ENCODE measurements at regions not wholly inside any gene's neighbourhood (a gene's known extent, or its start where the extent isn't known, plus 50 kb on each side); places are given as distances from the start of the nearest gene placed in this dataset.

- no peak for DNase-seq
Observed at GRCh38 chr10:10596256-10596655, 421.4 kb upstream of the CELF2 start.

DNA sequence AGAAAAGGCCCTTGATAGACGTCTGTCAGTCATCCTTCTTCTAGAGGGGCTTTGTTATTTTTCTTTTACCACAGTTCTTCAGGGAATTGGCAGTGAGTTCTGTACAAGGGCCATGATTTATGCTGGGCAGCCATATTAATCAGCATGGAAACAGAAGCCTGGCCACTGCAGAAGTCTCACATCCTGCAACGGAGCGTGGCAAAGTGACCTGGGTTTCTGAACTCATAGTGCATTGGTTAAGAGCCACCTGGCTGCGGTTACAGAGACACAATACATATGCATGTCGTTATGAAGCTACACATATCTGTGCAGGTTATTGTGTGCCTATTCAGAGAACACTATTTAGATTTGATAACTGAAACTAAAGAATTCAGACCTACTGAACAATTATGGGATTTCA, 419.4 kb upstream of the CELF2 start:
- DNase-seq, result no peak

DNA sequence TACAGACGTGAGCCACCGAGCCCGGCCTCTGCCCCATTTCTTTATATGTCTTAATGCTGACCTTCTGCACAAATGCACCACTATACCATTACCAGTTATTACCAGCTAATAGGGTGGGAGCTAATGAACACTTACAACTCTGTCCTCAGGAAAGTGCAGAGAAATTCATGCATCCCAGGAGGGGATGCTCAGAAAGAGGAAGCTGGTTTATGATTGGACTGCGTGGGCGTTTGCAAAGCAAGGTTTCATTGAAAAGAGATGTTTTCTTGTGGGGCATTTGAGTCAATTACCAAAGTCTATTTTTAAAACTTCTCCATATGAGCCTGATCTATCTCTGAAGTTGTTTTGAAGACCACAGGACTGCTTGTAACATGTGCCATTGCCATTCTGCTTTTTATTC, 417.7 kb upstream of the CELF2 start:
- no peak for DNase-seq

GRCh38 chr10:10605551-10606081, 412.1 kb upstream of the CELF2 start:
- no peak for DNase-seq

DNA sequence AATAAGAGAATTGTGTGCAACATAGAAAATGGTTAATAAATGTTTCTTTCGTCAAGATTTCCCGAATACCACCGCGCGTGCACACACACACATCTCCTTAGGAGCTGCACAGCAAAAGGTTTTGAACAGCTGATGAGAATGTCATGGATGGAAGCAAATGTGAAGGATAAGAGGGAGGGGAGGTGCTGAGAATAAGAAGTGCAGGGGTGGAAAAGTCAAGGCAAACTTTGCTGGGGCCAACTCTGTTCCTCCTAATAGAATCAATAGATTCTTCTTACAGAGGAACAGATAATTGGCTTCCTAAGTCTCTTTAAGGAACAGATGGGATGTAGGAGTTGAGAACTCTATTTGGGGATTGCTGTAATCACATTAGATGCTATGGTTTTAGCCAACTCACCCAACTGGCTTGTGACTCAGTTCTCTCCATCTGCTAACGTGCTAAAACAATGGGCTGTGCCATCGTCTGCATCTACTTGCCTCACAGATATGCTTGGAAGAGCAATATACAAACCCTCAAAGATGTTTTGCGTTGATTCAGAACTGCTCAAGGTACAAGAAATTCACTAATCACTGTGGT, 408.2 kb upstream of the CELF2 start:
- no peak for DNase-seq

- no peak for DNase-seq
Observed at GRCh38 chr10:10610171-10610570, 407.5 kb upstream of the CELF2 start.

GRCh38 chr10:10612151-10612550, 405.5 kb upstream of the CELF2 start:
- DNase-seq, result no peak

DNA sequence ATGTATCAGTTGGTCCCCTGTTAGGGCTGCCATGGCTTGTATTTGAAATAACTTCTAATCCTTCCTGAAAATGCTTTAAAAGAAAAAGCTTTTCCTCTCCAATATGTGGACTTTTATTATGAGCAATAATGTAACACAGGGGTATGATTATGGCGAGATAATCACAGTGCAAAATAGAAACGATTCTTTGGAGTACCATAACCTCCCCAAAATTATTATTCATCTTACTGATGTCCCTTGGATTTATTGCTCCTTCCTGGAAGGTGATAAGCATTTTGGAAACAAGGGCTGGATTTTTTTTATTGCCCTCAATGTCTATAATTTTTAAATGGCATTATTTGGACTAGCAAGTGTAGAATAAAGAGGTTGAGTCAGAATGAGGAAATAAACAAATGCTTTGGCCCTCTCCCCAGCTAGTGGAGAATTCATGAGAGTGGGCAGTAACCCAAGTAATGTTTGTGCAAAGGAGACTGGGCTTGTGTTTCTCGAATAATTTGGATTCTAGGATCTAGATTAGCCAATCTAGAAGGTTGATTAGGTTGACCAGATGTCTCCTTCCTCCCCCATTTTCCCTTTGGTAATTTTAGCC, 403.9 kb upstream of the CELF2 start:
- no peak for DNase-seq

GRCh38 chr10:10617686-10618085, 400.0 kb upstream of the CELF2 start:
- DNase-seq, result no peak

- no peak for DNase-seq
Observed at GRCh38 chr10:10618139-10618538, 399.5 kb upstream of the CELF2 start.

- DNase-seq, result no peak
Observed at GRCh38 chr10:10623958-10624566, 393.6 kb upstream of the CELF2 start.

GRCh38 chr10:10624567-10624962, 393.1 kb upstream of the CELF2 start:
- DNase-seq, result no peak

- DNase-seq, result no peak
Observed at GRCh38 chr10:10625491-10625890, 392.2 kb upstream of the CELF2 start.

GRCh38 chr10:10626734-10627133, 390.9 kb upstream of the CELF2 start:
- DNase-seq, result no peak

DNA sequence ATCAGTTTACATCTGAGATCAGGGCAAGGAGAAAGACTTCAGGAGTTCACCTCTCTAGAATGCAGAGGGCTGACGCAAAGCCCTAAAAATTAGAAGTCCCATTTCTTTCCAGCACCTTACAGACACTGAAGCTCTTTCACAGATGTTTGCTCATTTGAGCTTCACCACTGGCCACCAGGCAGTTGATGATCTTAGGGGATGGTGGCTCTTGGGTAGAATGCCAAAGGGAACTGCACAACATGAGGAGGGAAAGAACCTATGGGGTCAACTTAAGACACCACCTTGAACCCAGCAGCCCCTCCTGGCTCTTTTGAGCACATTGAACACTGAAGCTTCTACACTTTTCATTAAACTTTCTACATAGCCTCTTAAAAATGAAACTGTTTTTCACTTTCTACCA, 390.3 kb upstream of the CELF2 start:
- no peak for DNase-seq

GRCh38 chr10:10629512-10629911, 388.2 kb upstream of the CELF2 start:
- DNase-seq, result no peak

DNA sequence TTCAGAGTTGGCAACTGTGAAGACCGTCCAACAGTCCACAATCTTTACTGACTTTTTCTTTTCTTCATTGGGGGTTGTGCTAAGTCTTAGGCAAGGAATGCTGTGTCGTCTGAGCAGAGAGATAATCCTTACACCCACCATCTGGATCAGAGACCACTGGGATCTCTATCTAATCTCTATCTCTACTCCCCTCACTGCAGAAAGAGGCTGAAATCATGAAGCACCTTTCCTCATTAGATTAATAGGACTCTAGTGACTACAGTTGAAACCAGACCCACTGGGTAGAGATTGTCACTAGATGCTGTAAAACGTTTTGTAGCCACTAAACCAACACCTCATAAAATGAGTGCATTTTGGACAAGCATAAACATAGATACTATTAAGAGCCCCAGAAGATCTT, 387.4 kb upstream of the CELF2 start:
- no peak for DNase-seq

DNA sequence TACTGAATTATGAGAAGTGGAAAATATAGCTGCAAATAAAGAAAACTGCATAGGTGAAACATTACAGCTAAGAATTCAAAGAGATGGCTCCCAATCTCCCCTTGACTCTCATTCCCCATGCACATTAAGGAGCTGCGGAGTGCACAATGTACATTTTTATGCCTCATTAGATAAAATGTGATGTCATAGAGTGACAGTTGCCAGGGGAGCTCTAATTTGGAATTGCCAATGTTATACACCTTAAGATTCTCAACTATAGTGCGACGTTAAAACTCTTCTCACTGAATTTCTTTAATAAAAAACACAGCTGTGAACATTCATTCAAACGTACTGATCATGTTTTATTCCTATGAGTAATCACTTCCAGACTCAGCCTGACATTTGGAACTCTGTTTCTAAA, 386.9 kb upstream of the CELF2 start:
- no peak for DNase-seq

GRCh38 chr10:10642189-10642588, 375.5 kb upstream of the CELF2 start:
- no peak for DNase-seq

- no peak for DNase-seq
Observed at GRCh38 chr10:10642751-10643150, 374.9 kb upstream of the CELF2 start.

- no peak for DNase-seq
Observed at GRCh38 chr10:10644008-10644646, 373.5 kb upstream of the CELF2 start.

- no peak for DNase-seq
Observed at GRCh38 chr10:10644676-10645385, 372.8 kb upstream of the CELF2 start.

DNA sequence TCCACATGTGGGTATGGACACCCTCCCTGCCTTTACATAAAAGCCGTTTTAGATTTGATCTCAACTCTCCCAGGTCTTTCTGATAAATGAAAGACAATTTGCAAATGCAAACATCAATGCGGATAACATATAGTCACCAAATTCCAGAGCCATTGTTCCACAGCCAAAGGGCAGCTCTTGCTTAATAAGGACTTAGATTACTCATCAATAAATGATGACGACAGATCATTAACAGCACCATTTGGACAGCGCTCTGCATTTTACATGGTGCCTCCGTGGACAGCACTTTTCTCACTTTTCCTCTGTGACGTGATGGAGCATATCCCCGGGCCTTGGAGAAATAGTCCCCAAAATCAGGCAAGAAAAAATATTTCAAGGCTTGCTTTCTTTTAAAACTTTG, 370.3 kb upstream of the CELF2 start:
- no peak for DNase-seq

All from activated CD4-positive, alpha-beta T cell treated with anti-CD3 and anti-CD28 coated beads, Interleukin-2, amount 50 U/mL, for 4 hours (primary cell).